ENCODE measurements at regions not wholly inside any gene's neighbourhood (a gene's known extent, or its start where the extent isn't known, plus 50 kb on each side); places are given as distances from the start of the nearest gene placed in this dataset.

- H3K9me3 ChIP-seq (replicated peaks; ENCODE audit: control insufficient read depth, insufficient read depth, low read depth, low read length): no peaks in the 10 kb centered on the region
- no peak for ATAC-seq
- H2AFZ ChIP-seq (ENCODE audit: low read depth, low read length): no peak overlapping the region
- no peak for FAIRE-seq
- ChIA-PET POLR2A (no interaction called here), CTCF (ENCODE audit: low intra/inter-chr PET ratio) (no interaction called here)
- no TSS peak for BruUV-seq (replicated peaks)
- no peaks in the 10 kb centered on the region for H3K79me2 ChIP-seq (ENCODE audit: control insufficient read depth, insufficient read depth, low read length)
- no peak overlapping the region for H3K4me2 ChIP-seq (ENCODE audit: insufficient read depth, low read length)
- in situ Hi-C loops (cut with MboI): no loop called here
- no peaks in the 10 kb centered on the region for H3K27me3 ChIP-seq (ENCODE audit: control insufficient read depth in 2 of 2, insufficient read depth in 2 of 2, low read length in 2 of 2)
- H4K20me1 ChIP-seq (replicated peaks; ENCODE audit: control insufficient read depth, insufficient read depth, low read length): no peaks in the 10 kb centered on the region
- TF ChIP-seq CEBPB (tag; IDR thresholded peaks at IDR 0.05) (peak; percentile 43), JUN (IDR thresholded peaks at IDR 0.05; ENCODE audit: borderline replicate concordance, low read depth, low read length) (no peak), JUN (CRISPR knock-in tag; IDR thresholded peaks at IDR 0.05; ENCODE audit: borderline replicate concordance) (no peak)
- no peak overlapping the region for H3K4me3 ChIP-seq
- H3K9ac ChIP-seq (ENCODE audit: insufficient read depth in 1 of 2, low read depth in 2 of 2, low read length in 2 of 2): no peak overlapping the region
- intact Hi-C loops (cut with micrococcal nuclease): no loop called here
- H3K4me1 ChIP-seq (replicated peaks in 1 of 2; ENCODE audit: control insufficient read depth in 2 of 2, insufficient read depth in 2 of 2, low read length in 2 of 2): no peaks in the 10 kb centered on the region
- no peaks in the 10 kb centered on the region for H3K9me1 ChIP-seq (ENCODE audit: control insufficient read depth, insufficient read depth, low read length)
- H3K27ac ChIP-seq (ENCODE audit: extremely low read depth, low read depth, low read length): no peak overlapping the region
- H3K36me3 ChIP-seq (ENCODE audit: control insufficient read depth, insufficient read depth, low read length): no peaks in the 10 kb centered on the region
- no peak for DNase-seq (ENCODE audit: extremely low read depth in 1 of 4, low spot score in 3 of 4)
- 0% methylated on average over 4 of the region's 4 CpGs for WGBS (ENCODE audit: insufficient coverage, low coverage, missing lambda C conversion rate)
Measured at GRCh38 chr1:218739426-218739825, 394.3 kb downstream of the TGFB2 start.

DNA sequence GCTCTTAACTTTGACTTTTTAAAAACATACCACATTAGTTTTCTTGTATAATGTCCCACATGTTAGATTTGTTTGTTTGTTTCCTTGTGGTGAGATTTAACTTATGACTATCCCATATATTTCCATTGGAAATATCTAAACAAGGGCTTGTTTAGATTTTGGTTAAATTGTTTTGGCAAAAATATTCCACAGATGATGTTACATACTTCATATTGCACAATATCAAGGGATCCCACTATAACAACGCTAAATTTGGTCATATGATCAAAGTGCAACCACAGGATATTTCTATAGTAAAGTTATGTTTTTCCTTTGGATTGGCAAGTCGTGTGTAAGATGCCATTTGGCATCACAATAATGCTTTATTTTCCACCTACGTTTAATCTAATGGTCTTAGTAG, 396.7 kb downstream of the TGFB2 start:
- H3K36me3 ChIP-seq (ENCODE audit: control insufficient read depth, insufficient read depth, low read length): no peaks in the 10 kb centered on the region
- no peaks in the 10 kb centered on the region for H3K9me3 ChIP-seq (replicated peaks; ENCODE audit: control insufficient read depth, insufficient read depth, low read depth, low read length)
- H3K9me1 ChIP-seq (ENCODE audit: control insufficient read depth, insufficient read depth, low read length): no peaks in the 10 kb centered on the region
- no peak overlapping the region for H3K4me2 ChIP-seq (ENCODE audit: insufficient read depth, low read length)
- in situ Hi-C loops (cut with MboI): no loop called here
- H3K27me3 ChIP-seq (ENCODE audit: control insufficient read depth in 2 of 2, insufficient read depth in 2 of 2, low read length in 2 of 2): no peaks in the 10 kb centered on the region
- H2AFZ ChIP-seq (ENCODE audit: low read depth, low read length): no peak overlapping the region
- FAIRE-seq (no peak), DNase-seq (ENCODE audit: extremely low read depth in 1 of 4, low spot score in 3 of 4) (no peak), ATAC-seq (no peak)
- TF ChIP-seq HMG20A (CRISPR knock-in tag; conservative IDR thresholded peaks at IDR 0.05): no peak
- TF ChIP-seq, protein P1, sequence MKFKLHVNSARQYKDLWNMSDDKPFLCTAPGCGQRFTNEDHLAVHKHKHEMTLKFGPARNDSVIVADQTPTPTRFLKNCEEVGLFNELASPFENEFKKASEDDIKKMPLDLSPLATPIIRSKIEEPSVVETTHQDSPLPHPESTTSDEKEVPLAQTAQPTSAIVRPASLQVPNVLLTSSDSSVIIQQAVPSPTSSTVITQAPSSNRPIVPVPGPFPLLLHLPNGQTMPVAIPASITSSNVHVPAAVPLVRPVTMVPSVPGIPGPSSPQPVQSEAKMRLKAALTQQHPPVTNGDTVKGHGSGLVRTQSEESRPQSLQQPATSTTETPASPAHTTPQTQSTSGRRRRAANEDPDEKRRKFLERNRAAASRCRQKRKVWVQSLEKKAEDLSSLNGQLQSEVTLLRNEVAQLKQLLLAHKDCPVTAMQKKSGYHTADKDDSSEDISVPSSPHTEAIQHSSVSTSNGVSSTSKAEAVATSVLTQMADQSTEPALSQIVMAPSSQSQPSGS (CRISPR knock-in tag; IDR thresholded peaks at IDR 0.05): no peak
- no peak for TF ChIP-seq CEBPG (CRISPR knock-in tag; IDR thresholded peaks at IDR 0.05)
- TF ChIP-seq CEBPG (tag; conservative IDR thresholded peaks at IDR 0.05 in 1 of 2, IDR thresholded peaks at IDR 0.05 in 1 of 2): peak in 1 of 2 experiments; percentile 49; a peak in 1 of 4 replicates
- peak; percentile 47 for TF ChIP-seq CEBPB (tag; IDR thresholded peaks at IDR 0.05)
- no peaks in the 10 kb centered on the region for H3K4me1 ChIP-seq (replicated peaks in 1 of 2; ENCODE audit: control insufficient read depth in 2 of 2, insufficient read depth in 2 of 2, low read length in 2 of 2)
- CTCF ChIA-PET (ENCODE audit: low intra/inter-chr PET ratio): no interaction called here
- H4K20me1 ChIP-seq (replicated peaks; ENCODE audit: control insufficient read depth, insufficient read depth, low read length): no peaks in the 10 kb centered on the region
- no TSS peak for BruUV-seq (replicated peaks)
- 1% methylated on average over 3 of the region's 3 CpGs for WGBS (ENCODE audit: insufficient coverage, low coverage, missing lambda C conversion rate)
- POLR2A ChIA-PET: no interaction called here
- H3K4me3 ChIP-seq: no peak overlapping the region
- H3K9ac ChIP-seq (ENCODE audit: insufficient read depth in 1 of 2, low read depth in 2 of 2, low read length in 2 of 2): no peak overlapping the region
- H3K79me2 ChIP-seq (ENCODE audit: control insufficient read depth, insufficient read depth, low read length): no peaks in the 10 kb centered on the region
- intact Hi-C loops (cut with micrococcal nuclease): no loop called here
- no peak overlapping the region for H3K27ac ChIP-seq (ENCODE audit: extremely low read depth, low read depth, low read length)
